Rectal smooth muscle tissue (tissue), 1 donor: ENCODE measurements at regions not wholly inside any gene's neighbourhood (a gene's known extent, or its start where the extent isn't known, plus 50 kb on each side); places are given as distances from the start of the nearest gene placed in this dataset.
A peak's percentile ranks its signal among the peaks of the same experiment; 100 is the strongest.
"Not testable (repeated sequence)": the region's sequence is repeated elsewhere in the genome, so short reads cannot be mapped to it uniquely, and the experiment has no call there.

ENCODE experiments used
- H3K27ac ChIP-seq: one replicate; pipeline ENCODE4 v1.7.0; 2013; ENCODE audit warnings: low read depth, low read length, inconsistent platforms
- H3K27me3 ChIP-seq: one replicate; pipeline ENCODE4 v1.7.0; 2013; ENCODE audit warnings: low read length; ENCODE audit not compliant: control insufficient read depth, insufficient read depth
- H3K36me3 ChIP-seq: one replicate; pipeline ENCODE4 v1.7.0; 2013; ENCODE audit warnings: low read length; ENCODE audit not compliant: control insufficient read depth, insufficient read depth
- H3K4me1 ChIP-seq: one replicate; pipeline ENCODE4 v1.7.0; 2013; ENCODE audit warnings: low read length; ENCODE audit not compliant: control insufficient read depth, insufficient read depth
- H3K4me3 ChIP-seq: one replicate; pipeline ENCODE4 v1.7.0; 2013; ENCODE audit warnings: low read length
- H3K9ac ChIP-seq: one replicate; pipeline ENCODE4 v1.7.0; 2013; ENCODE audit warnings: low read length

DNA sequence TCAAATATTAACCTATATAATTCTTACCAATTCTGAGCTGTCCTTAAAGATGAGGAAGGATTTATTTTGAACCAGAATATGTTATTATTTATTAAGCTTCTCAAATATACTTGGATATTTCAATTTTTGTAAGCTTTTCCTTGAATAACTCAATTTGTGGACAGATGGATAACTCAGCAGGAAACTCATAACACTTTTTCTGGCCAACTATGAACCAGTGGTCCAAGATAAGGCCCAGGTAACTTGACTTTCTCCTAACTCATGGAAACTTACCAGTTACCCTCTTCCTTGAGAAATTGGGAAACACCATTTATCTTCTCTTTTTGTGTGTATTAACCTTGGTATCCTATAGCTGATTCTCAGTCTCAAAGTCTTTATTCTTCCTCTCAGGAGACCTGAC lies 427.5 kb upstream of the SYNCRIP start:
- no peak overlapping the region for H3K9ac ChIP-seq
- H3K4me1 ChIP-seq, result no peaks in the 10 kb centered on the region
- H3K4me3 ChIP-seq, result no peak overlapping the region
- H3K27ac ChIP-seq, result no peak overlapping the region
- H3K36me3 ChIP-seq, result no peaks in the 10 kb centered on the region
- no peaks in the 10 kb centered on the region for H3K27me3 ChIP-seq

DNA sequence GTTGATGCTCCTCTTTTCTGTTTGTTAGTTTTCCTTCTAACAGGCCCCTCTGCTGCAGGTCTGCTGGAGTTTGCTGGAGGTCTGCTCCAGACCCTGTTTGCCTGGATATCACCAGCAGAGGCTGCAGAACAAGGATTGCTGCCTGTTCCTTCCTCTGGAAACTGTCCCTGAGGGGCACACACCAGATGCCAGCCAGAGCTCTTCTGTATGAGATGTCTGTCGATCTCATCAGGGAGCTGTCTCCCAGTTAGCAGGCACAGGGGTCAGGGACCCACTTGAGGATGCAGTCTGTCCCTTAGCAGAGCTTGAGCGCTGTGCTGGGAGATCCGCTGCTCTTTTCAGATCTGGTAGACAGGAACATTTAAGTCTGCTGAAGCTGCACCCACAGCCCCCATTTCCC lies 422.3 kb upstream of the SYNCRIP start:
- not testable (repeated sequence) for H3K9ac ChIP-seq, H3K27me3 ChIP-seq, H3K36me3 ChIP-seq, H3K4me3 ChIP-seq, H3K4me1 ChIP-seq, H3K27ac ChIP-seq

DNA sequence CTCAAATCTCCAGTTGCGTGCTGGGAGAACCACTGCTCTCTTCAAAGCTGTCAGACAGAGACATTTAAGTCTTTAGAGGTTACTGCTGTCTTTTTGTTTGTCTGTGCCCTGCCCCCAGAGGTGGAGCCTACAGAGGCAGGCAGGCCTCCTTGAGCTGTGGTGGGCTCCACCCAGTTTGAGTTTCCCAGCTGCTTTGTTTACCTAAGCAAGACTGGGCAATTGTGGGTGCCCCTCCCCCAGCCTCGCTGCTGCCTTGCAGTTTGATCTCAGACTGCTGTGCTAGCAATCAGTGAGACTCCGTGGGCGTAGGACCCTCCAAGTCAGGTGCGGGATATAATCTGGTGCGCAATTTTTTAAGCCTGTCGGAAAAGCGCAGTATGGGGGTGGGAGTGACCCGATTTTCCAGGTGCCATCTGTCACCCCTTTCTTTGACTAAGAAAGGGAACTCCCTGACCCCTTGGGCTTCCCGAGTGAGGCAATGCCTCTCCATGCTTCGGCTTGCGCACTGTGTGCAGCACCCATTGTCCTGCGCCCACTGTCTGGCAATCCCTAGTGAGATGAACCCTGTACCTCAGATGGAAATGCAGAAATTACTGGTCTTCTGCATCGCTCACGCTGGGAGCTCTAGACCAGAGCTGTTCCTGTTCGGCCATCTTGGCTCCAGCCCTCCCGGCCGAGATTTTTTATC lies 414.8 kb upstream of the SYNCRIP start:
- not testable (repeated sequence) for H3K4me1 ChIP-seq, H3K36me3 ChIP-seq, H3K4me3 ChIP-seq, H3K27ac ChIP-seq, H3K27me3 ChIP-seq, H3K9ac ChIP-seq

DNA sequence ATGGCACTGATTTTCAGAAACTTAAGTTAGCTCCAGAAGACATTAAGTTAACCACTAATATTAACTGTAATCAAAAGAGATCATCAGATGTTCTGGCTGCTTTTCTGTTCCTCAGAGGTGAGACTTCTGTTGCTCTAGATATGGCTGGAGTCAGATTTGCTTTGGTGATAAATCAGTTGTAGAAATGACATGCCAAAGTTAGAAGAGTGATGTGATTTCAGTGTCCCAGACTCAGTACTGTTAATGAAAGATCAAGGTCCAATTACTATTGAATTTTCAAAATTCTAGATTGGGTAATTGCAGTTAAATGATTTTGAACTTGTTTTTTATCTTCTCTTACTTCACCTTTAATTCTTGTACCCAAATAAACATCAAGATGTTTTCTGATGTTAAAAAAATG lies 402.4 kb upstream of the SYNCRIP start:
- Histone ChIP-seq H3K9ac (no peak overlapping the region), H3K27me3 (no peaks in the 10 kb centered on the region), H3K36me3 (no peaks in the 10 kb centered on the region), H3K4me3 (no peak overlapping the region), H3K4me1 (no peaks in the 10 kb centered on the region), H3K27ac (no peak overlapping the region)

DNA sequence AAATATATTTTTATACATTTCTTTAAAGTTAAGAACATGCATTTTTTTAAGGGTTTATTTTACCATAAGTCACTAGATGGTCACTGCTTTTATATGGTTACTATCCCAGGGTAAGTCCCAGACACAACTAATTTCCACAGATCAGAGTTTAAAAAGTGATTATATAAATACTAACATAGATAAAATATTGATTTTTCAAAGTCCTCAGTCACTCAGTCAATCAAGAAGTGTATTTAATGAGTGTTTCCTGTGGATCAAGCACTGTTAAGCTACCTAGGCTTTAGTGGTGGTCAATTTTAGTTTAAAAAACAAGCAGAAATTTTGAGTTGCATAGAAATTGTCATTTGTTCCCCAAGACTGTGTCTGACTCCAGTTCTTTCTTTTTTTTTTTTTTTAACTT lies 399.5 kb upstream of the SYNCRIP start:
- Histone ChIP-seq H3K4me3 (no peak overlapping the region), H3K27me3 (no peaks in the 10 kb centered on the region), H3K4me1 (no peaks in the 10 kb centered on the region), H3K27ac (no peak overlapping the region), H3K9ac (no peak overlapping the region), H3K36me3 (no peaks in the 10 kb centered on the region)

DNA sequence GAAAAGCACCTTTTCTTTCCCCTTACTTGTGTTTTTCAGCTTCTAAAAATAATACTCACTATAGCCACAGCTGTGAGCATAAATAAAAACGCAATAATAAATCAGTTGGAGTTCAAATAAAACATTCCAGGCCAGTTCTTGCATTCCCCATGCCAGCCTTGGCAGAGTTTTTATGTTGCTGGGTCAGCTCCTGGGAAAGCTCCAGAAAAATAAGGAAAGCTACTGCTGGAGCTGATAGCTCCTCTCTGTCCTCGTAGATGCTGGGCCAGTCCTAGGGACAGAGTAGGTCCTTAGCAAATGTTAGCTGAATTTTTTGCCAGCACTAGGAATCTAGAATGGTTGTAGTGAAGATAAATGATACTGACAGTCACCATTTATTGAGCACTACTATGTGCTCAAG lies 389.0 kb upstream of the SYNCRIP start:
- no peak overlapping the region for H3K9ac ChIP-seq
- no peaks in the 10 kb centered on the region for H3K4me1 ChIP-seq
- H3K27ac ChIP-seq, result peak overlapping the region; percentile 24
- no peaks in the 10 kb centered on the region for H3K27me3 ChIP-seq
- H3K36me3 ChIP-seq, result no peaks in the 10 kb centered on the region
- H3K4me3 ChIP-seq, result no peak overlapping the region

DNA sequence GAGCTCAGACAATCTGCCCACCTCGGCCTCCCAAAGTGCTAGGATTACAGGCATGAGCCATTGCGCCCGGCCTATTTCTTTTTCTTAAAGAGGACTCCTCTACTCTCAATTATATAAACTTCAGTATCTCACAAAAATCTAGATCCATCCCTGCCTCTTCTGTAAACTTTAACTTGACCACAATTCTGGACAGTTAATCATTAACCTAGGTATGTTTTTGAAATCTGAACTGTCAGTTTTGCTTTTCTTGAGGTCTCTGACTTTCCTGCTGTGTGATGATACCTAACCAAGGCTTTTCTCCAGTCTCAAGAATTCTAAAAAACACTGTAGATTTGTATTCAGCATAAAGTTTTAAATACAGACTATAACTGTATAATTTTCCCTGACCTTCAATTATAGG lies 388.2 kb upstream of the SYNCRIP start:
- Histone ChIP-seq H3K9ac (no peak overlapping the region), H3K4me3 (no peak overlapping the region), H3K4me1 (no peaks in the 10 kb centered on the region), H3K36me3 (no peaks in the 10 kb centered on the region), H3K27me3 (no peaks in the 10 kb centered on the region), H3K27ac (no peak overlapping the region)

DNA sequence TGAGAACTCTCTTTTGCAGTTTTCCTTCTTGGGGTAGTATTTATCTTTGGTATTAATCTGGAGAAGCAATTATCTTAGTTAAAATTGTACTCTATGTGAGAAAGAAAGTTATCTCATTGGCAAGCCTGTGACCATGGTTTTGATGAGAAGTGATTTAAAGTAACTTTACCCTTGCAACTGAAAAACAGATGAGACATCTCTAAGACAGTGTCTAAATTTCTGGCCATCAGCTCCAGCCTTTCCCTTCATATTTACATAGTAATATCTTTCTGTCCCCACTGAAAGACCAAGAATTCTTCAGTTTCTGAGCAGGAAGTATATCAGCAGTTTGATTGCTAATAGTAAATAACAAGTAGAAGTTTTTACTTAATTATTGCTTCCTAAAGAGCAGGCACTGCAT lies 386.1 kb upstream of the SYNCRIP start:
- Histone ChIP-seq H3K9ac (no peak overlapping the region), H3K27me3 (no peaks in the 10 kb centered on the region), H3K4me1 (no peaks in the 10 kb centered on the region), H3K27ac (no peak overlapping the region), H3K36me3 (no peaks in the 10 kb centered on the region), H3K4me3 (no peak overlapping the region)

DNA sequence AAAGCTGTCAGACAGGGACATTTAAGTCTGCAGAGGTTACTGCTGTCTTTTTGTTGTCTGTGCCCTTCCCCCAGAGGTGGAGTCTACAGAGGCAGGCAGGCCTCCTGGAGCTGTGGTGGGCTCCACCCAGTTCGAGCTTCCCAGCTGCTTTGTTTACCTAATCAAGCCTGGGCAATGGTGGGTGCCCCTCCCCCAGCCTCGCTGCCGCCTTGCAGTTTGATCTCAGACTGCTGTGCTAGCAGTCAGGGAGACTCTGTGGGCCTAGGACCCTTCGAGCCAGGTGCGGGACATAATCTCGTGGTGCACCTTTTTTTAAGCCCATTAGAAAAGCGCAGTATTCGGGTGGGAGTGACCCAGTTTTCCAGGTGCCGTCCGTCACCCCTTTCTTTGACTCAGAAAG lies 384.2 kb upstream of the SYNCRIP start:
- not testable (repeated sequence) for H3K4me3 ChIP-seq, H3K27ac ChIP-seq, H3K9ac ChIP-seq, H3K27me3 ChIP-seq, H3K36me3 ChIP-seq, H3K4me1 ChIP-seq

DNA sequence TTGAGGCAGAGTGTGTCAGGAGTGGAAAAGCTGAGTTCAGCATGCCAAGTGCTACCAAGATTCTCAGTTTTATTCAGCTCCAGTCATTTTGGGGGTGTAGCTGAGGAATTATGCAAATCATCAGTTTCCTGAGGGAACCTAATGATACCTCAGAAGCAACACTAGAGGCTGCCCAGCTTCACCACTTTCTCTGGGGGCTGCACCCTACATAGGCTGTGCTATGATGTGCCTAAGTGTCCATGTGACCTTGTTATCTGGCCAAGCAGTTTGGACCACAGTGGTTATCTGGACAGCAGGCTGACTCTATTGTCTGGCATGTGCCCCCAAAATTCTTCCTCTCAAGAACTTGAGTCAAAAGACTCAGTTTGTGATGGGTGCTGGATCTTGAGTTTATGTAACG lies 374.6 kb upstream of the SYNCRIP start:
- Histone ChIP-seq H3K27me3 (no peaks in the 10 kb centered on the region), H3K9ac (no peak overlapping the region), H3K4me3 (no peak overlapping the region), H3K4me1 (no peaks in the 10 kb centered on the region), H3K27ac (no peak overlapping the region), H3K36me3 (no peaks in the 10 kb centered on the region)

DNA sequence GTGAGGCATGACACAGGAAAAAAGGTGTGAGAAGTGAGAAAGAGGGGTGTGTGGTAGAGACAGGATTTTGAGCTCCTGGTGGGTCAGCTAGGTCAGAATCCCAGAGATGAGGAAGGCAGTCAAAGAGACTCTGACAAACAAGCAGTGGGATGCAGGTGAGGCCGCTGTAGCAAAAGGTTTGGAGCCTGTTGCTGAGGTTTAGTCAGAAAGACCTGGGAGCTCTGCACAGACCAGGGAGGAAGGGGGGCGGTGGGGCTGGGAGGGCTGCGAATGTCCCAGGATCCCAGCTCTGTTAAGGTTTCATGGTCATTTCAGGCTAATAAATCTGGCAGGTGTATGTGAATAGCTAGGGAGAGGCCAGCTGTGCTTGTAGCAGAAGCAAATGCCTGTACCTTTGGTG lies 373.9 kb upstream of the SYNCRIP start:
- H3K4me3 ChIP-seq, result no peak overlapping the region
- no peaks in the 10 kb centered on the region for H3K27me3 ChIP-seq
- no peak overlapping the region for H3K27ac ChIP-seq
- H3K36me3 ChIP-seq, result no peaks in the 10 kb centered on the region
- no peaks in the 10 kb centered on the region for H3K4me1 ChIP-seq
- H3K9ac ChIP-seq, result no peak overlapping the region

DNA sequence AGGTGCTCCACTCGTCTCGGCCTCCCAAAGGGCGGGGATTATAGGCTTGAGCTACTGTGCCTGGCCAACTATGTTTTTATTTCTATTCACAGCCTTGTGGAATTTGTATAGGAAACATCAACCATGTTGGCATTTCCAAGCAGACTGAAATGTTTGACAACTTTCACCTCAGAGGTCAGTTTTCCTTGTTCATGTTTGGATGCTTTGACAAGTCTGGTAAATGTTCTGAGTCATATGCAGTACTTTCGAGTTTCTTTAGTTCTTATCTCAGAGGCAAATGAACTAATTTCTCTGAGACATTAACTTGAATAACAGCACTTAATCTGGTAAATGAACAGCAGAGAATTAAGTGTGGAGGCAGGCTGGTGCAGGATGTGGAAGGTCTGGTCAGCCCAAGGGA lies 373.4 kb upstream of the SYNCRIP start:
- H3K4me1 ChIP-seq, result no peaks in the 10 kb centered on the region

DNA sequence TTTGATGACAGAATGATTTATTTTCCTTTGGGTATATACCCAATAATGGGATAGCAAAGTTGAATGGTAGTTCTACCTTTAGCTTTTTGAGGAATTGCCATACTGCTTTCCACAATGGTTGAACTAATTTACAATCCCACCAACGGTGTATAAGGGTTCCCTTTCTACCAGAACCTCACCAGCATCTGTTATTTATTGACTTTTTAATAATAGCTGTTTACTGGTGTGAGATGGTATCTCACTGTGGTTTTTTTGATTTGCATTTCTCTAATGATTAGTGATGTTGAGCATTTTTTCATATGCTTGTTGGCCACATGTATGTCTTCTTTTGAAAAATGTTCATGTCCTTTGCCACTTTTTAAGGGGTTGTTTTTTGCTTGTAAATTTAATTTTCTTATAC lies 370.3 kb upstream of the SYNCRIP start:
- H3K36me3 ChIP-seq, H3K4me3 ChIP-seq, H3K4me1 ChIP-seq, H3K27ac ChIP-seq, H3K27me3 ChIP-seq, H3K9ac ChIP-seq: not testable (repeated sequence)

More for the DNA sequence above, 373.4 kb upstream of the SYNCRIP start:
- Histone ChIP-seq H3K27me3 (no peaks in the 10 kb centered on the region), H3K27ac (no peak overlapping the region), H3K9ac (no peak overlapping the region), H3K4me3 (no peak overlapping the region), H3K36me3 (no peaks in the 10 kb centered on the region)
